ENCODE measurements at regions not wholly inside any gene's neighbourhood (a gene's known extent, or its start where the extent isn't known, plus 50 kb on each side); places are given as distances from the start of the nearest gene placed in this dataset.
"Not testable (repeated sequence)": the region's sequence is repeated elsewhere in the genome, so short reads cannot be mapped to it uniquely, and the experiment has no call there.

GRCh38 chr12:9308163-9308562 is 100.0 kb upstream of the PZP start:
- CTCF ChIA-PET (ENCODE audit: partially characterized antibody) = not testable (repeated sequence)
- WGBS, 2 experiments (ENCODE audit: extremely low coverage in 1 of 2, insufficient coverage in 1 of 2, insufficient read length in 1 of 2, insufficient replicate concordance in 2 of 2, low coverage in 1 of 2, low lambda C conversion rate in 2 of 2, missing lambda C conversion rate in 1 of 2) = 97% methylated on average over 9 of the region's 10 CpGs; no CpG with 5 or more reads in 1 of the 2 experiments

GRCh38 chr12:9307255-9307654 is 99.1 kb upstream of the PZP start:
- H3K23me2 ChIP-seq (ENCODE audit: low read depth, low read length); DNase-seq (ENCODE audit: low read depth in 1 of 2, low spot score in 2 of 2); H4K5ac ChIP-seq (ENCODE audit: insufficient read length, low read depth, low read length); H2BK20ac ChIP-seq (ENCODE audit: low read length); H2AK5ac ChIP-seq (ENCODE audit: low read depth, low read length); H3K36me3 ChIP-seq (ENCODE audit: control insufficient read depth in 2 of 4, insufficient read depth in 4 of 4, low read length in 3 of 4); H3K4me1 ChIP-seq (replicated peaks in 1 of 4; ENCODE audit: control insufficient read depth in 3 of 4, insufficient read depth in 4 of 4, low read length in 3 of 4); H3K79me2 ChIP-seq (ENCODE audit: control insufficient read depth in 1 of 2, insufficient read depth in 2 of 2, low read length in 2 of 2); FAIRE-seq; H3K9ac ChIP-seq (replicated peaks in 1 of 4; ENCODE audit: extremely low read depth in 1 of 4, low read depth in 3 of 4, low read length in 3 of 4); H3K14ac ChIP-seq (ENCODE audit: insufficient read length); H2BK5ac ChIP-seq (ENCODE audit: low read depth, low read length); H4K91ac ChIP-seq (replicated peaks; ENCODE audit: insufficient read length, low read length); H3K4ac ChIP-seq (replicated peaks; ENCODE audit: insufficient read length, low read depth, low read length); H3K23ac ChIP-seq (ENCODE audit: insufficient read length); H2BK12ac ChIP-seq (ENCODE audit: low read depth, low read length); H2BK120ac ChIP-seq (replicated peaks; ENCODE audit: low read depth, low read length); H4K20me1 ChIP-seq (replicated peaks in 1 of 2; ENCODE audit: control insufficient read depth in 1 of 2, insufficient read depth in 2 of 2, low read length in 2 of 2); H3K4me2 ChIP-seq (ENCODE audit: insufficient read depth in 1 of 2, low read depth in 2 of 2, low read length in 2 of 2); H3K9me3 ChIP-seq (ENCODE audit: insufficient read depth in 2 of 2, low read depth in 1 of 2, low read length in 1 of 2); H2AFZ ChIP-seq (ENCODE audit: low read length); H3K27ac ChIP-seq (ENCODE audit: low read depth, low read length); H3K79me1 ChIP-seq (ENCODE audit: low read depth, low read length); H3K18ac ChIP-seq (ENCODE audit: extremely low read depth, low read length); POLR2A ChIA-PET (ENCODE audit: partially characterized antibody); H2BK15ac ChIP-seq (ENCODE audit: low read length); H3K27me3 ChIP-seq (replicated peaks in 1 of 4; ENCODE audit: control insufficient read depth in 3 of 4, extremely low read depth in 1 of 4, insufficient read depth in 3 of 4, low read length in 3 of 4); H4K8ac ChIP-seq (ENCODE audit: extremely low read depth, insufficient read depth, low read length); H3K56ac ChIP-seq (replicated peaks; ENCODE audit: insufficient read length, low read depth, low read length); H3K4me3 ChIP-seq (ENCODE audit: extremely low read depth in 1 of 4, insufficient read depth in 2 of 4, low read depth in 3 of 4, low read length in 4 of 4): not testable (repeated sequence)
- 86% methylated on average over 1 of the region's 5 CpGs; no CpG with 5 or more reads in 1 of the 2 experiments for WGBS, 2 experiments (ENCODE audit: extremely low coverage in 1 of 2, insufficient coverage in 1 of 2, insufficient read length in 1 of 2, insufficient replicate concordance in 2 of 2, low coverage in 1 of 2, low lambda C conversion rate in 2 of 2, missing lambda C conversion rate in 1 of 2)
- CTCF ChIA-PET (ENCODE audit: partially characterized antibody) = interaction anchor here (0.7 kb wide), 1 partner anchor 72 kb away, joined by 3 read pairs; no protein-coding TSS in a partner anchor

More at GRCh38 chr12:9308163-9308562, 100.0 kb upstream of the PZP start:
- H3K4me3 ChIP-seq (ENCODE audit: extremely low read depth in 1 of 4, insufficient read depth in 2 of 4, low read depth in 3 of 4, low read length in 4 of 4); H3K27ac ChIP-seq (ENCODE audit: low read depth, low read length); H2AK5ac ChIP-seq (ENCODE audit: low read depth, low read length); H2AFZ ChIP-seq (ENCODE audit: low read length); H2BK15ac ChIP-seq (ENCODE audit: low read length); H3K79me2 ChIP-seq (ENCODE audit: control insufficient read depth in 1 of 2, insufficient read depth in 2 of 2, low read length in 2 of 2); POLR2A ChIA-PET (ENCODE audit: partially characterized antibody); H3K56ac ChIP-seq (replicated peaks; ENCODE audit: insufficient read length, low read depth, low read length); DNase-seq (ENCODE audit: low read depth in 1 of 2, low spot score in 2 of 2); H2BK20ac ChIP-seq (ENCODE audit: low read length); H4K91ac ChIP-seq (replicated peaks; ENCODE audit: insufficient read length, low read length); H3K14ac ChIP-seq (ENCODE audit: insufficient read length); H3K36me3 ChIP-seq (ENCODE audit: control insufficient read depth in 2 of 4, insufficient read depth in 4 of 4, low read length in 3 of 4); H3K79me1 ChIP-seq (ENCODE audit: low read depth, low read length); H2BK120ac ChIP-seq (replicated peaks; ENCODE audit: low read depth, low read length); H3K4me2 ChIP-seq (ENCODE audit: insufficient read depth in 1 of 2, low read depth in 2 of 2, low read length in 2 of 2); H3K4ac ChIP-seq (replicated peaks; ENCODE audit: insufficient read length, low read depth, low read length); H2BK5ac ChIP-seq (ENCODE audit: low read depth, low read length); H4K5ac ChIP-seq (ENCODE audit: insufficient read length, low read depth, low read length); H4K20me1 ChIP-seq (replicated peaks in 1 of 2; ENCODE audit: control insufficient read depth in 1 of 2, insufficient read depth in 2 of 2, low read length in 2 of 2); FAIRE-seq; H3K18ac ChIP-seq (ENCODE audit: extremely low read depth, low read length); H3K27me3 ChIP-seq (replicated peaks in 1 of 4; ENCODE audit: control insufficient read depth in 3 of 4, extremely low read depth in 1 of 4, insufficient read depth in 3 of 4, low read length in 3 of 4); H3K23ac ChIP-seq (ENCODE audit: insufficient read length); H2BK12ac ChIP-seq (ENCODE audit: low read depth, low read length); H4K8ac ChIP-seq (ENCODE audit: extremely low read depth, insufficient read depth, low read length); H3K9ac ChIP-seq (replicated peaks in 1 of 4; ENCODE audit: extremely low read depth in 1 of 4, low read depth in 3 of 4, low read length in 3 of 4); H3K23me2 ChIP-seq (ENCODE audit: low read depth, low read length); H3K9me3 ChIP-seq (ENCODE audit: insufficient read depth in 2 of 2, low read depth in 1 of 2, low read length in 1 of 2); H3K4me1 ChIP-seq (replicated peaks in 1 of 4; ENCODE audit: control insufficient read depth in 3 of 4, insufficient read depth in 4 of 4, low read length in 3 of 4): not testable (repeated sequence)
